NCI-H2107 (cell line): ENCODE measurements at regions not wholly inside any gene's neighbourhood (a gene's known extent, or its start where the extent isn't known, plus 50 kb on each side); places are given as distances from the start of the nearest gene placed in this dataset.
"Not testable (repeated sequence)": the region's sequence is repeated elsewhere in the genome, so short reads cannot be mapped to it uniquely, and the experiment has no call there.

Source experiments
- DNase-seq: peaks from one replicate; lab custom pipeline; 2025; lab: John Stamatoyannopoulos, UW

DNA sequence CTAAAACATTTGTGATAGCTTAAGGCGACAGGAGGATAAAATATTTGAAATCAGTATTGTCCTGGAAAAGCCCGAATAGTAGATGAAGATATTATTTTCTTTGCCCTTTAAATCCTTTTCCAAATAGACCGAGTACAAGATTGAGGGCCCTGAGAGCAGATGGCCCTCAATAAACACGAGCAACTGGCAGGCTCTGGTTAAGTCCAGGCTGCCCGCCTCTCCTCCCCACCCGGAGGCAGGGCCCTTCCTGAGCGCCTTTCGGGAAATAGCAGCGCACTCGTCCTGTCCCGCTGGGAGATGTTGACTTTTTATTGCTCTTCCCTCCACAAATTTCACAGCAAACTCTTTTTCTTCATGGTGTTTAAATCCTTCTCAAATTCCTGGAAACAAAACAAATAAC is 50.8 kb upstream of the MAX start:
- DNase-seq = no peak

DNA sequence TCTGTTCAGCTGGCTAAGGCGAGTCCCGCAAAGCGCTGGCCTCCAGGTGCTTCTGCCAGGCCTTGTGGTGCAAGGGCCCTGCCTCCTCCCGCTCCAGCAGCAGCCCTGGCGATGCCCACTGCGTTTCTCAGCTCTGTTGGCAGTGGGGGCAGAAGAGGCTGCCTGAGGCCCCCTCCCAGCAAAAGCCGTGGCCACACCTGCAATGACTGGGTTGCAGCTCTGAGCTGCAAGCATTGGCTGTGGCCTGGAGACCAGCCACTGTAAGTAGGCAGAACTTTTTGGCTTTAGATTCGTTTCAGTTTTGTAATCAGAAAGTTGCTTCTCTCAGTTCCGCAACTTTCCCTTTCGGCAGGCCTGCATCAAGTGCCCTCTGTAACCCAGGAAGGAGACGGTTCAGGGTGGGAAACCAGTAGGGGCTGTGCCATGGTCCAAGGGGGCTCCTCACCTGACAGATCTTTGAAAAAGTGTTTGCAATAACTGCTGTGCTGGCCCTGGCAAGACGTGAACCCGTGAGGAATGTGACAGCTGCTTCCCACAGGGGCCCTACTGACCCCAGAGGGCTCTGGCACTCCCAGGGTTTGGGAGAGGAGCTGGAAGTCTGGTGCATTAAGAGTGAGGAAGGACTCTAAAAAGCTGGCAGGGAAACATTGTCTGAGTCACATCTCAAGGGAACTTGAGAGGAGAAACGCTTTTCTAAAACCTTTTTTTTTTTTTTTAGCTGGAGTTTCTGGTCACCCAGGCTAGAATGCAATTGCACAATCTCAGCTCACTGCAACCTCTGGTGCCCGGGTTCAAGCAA is 54.5 kb upstream of the MAX start:
- no peak for DNase-seq

DNA sequence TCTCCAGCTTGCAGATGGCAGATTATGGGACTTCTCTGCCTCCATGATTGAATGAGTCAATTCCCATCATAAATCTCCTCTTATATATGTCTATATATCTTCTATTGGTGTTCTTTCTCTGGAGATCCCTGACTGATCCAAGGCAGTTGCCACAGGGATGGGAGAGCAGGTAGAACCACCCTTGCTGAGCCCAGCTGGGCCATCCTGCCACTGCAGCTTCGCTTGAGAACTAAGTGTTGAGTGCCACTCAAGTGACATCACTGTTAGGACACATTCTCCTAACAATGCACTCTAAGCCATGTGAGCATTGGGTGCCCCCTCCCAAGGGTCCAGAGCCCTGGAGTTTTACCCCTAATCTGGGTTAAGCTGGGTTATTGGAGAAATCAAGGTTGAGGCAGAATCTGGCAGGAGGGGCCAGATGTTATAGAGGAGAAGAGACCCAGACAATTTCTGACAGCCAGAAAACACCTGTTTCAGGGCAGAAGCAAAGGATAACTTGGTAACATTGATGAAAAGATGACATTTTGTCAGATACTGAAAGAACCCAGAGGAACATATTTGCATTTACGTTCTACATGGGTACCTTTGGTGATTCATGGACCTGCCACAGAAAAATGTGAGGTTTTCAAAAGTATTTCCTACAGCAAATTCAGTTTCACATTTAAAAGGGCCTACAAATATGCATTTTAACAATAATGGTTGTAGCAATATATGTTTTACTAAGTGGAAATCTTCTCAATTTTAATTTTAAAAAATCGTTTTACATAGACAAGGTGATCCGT is 57.2 kb upstream of the MAX start:
- DNase-seq = no peak

- no peak for DNase-seq
Measured at GRCh38 chr14:65160091-65160490, 57.8 kb upstream of the MAX start.

DNA sequence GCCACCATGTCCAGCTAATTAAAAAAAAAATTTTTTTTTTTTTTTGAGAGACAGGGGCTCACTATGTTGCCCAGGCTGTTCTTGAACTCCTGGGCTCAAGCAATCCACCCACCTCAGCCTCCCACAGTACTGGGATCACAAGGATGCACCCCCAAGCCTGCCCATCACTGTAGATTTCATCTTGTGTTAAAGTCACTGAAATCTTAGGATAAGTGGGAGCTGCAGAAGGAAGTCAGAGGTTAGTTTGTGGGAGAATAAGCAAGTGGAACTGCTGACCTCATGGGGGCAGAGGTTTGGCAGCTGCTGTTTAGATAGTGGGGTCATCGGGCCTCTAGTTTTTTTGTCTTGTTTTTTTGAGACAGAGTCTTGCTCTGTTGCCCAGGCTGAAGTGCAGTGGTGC is 59.7 kb upstream of the MAX start:
- no peak for DNase-seq

GRCh38 chr14:65164068-65164824 is 61.9 kb upstream of the MAX start:
- peak; percentile 66 for DNase-seq

- DNase-seq = no peak
Measured at GRCh38 chr14:65164825-65165135, 62.5 kb upstream of the MAX start.

- DNase-seq = no peak
Measured at GRCh38 chr14:65167072-65167645, 64.8 kb upstream of the MAX start.

DNA sequence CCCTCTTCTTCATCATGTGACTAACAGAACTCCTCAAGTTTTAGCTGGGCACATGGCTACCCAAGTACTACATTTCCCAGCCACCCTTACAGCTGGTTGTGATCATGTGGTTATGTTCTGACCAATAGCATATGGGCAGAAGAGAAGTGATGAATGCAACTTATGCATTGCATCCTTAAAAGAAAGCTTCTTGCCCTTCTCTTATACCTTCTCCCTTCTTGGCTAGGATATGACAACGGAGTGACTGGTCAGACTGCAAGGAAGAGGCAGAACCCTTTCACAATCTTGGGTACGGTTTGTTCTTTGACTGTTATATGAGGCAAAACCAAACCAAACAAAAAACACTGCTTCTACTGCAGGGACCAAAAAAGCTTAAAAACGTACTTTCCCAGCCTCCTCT is 66.5 kb upstream of the MAX start:
- no peak for DNase-seq

DNA sequence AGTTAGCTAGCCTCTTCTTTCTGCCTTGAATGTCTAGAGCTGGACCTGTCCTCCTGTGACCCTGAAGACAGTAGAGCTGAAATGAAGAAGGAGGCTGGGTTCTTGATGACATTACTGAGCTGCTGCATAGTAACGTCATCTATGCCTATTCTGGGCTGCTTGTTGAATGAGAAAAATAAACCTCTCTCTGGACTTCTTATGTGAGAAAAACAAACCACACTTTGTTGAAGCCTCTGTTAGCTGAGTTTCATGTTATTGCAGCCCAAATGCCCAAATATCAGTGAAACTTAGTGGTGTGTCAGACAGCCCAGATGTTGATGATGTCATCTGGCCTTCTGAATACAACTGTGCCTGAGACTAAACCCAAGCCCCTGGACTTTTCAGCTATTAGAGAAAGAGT is 67.0 kb upstream of the MAX start:
- DNase-seq = no peak

GRCh38 chr14:65170318-65170717 is 68.0 kb upstream of the MAX start:
- DNase-seq = no peak

- no peak for DNase-seq
Measured at GRCh38 chr14:65170768-65171507, 68.6 kb upstream of the MAX start.

- no peak for DNase-seq
Measured at GRCh38 chr14:65173973-65174693, 71.8 kb upstream of the MAX start.

DNA sequence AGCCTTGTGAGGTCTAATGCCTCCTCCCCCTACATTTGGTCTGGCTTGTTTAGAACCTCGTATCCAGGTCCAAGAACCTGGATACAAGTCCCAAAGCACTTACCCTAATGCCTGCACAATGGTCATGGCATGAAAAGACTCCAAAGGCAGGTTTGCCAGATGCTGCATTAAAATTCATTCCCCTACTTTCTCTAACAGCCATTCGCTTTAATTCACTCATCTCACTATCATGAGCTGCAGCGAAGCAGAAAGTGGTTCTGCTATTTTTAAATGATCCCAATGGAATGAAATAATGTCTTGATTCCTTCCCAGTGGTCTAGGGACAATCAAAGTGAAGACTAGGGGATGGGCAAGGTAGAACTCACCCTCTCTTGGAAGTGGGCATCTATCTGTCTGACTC is 72.5 kb upstream of the MAX start:
- DNase-seq = no peak

DNA sequence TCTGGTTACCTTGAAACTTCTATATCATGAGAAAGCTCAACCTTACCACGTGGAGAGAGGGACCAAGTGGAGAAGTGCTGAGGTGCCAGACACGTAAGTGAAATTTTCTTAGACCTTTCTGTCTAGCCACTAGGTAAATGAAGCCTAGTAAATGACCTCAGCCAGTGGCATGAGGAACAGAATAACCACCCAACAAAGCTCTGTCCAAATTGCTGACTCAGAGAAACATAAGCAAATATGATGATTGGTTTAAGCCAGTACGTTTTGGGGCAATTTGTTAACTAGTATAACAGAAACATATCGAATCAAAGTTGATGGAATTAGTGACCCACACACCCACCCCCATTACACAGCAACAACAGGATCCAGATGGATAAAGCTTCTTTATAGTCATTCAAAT is 75.2 kb upstream of the MAX start:
- no peak for DNase-seq

- not testable (repeated sequence) for DNase-seq
Measured at GRCh38 chr14:65179231-65179630, 76.9 kb upstream of the MAX start.

- no peak for DNase-seq
Measured at GRCh38 chr14:65179918-65180724, 77.8 kb upstream of the MAX start.

GRCh38 chr14:65180725-65181025 is 78.4 kb upstream of the MAX start:
- DNase-seq = no peak

GRCh38 chr14:65184032-65184764 is 81.9 kb upstream of the MAX start:
- no peak for DNase-seq

DNA sequence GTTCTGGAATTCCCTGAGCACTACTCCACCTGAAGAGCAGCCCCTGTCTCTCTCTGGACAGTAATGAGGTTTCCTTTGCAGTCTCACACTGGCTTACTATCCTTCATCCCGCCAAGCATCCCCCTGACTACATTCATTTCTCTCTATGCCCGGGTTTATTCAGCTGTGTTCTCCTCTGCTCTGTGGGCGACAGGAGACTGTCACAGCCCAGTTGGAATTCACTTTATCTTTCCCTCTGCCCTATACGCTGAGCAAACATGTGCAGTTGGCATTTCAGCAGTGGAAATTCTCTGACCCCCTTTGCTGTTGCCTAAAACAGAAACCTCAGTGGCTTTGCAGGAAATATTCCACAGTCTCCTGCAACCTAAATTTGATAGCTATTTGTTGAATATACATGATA is 83.5 kb upstream of the MAX start:
- no peak for DNase-seq
